ENCODE measurements at regions not wholly inside any gene's neighbourhood (a gene's known extent, or its start where the extent isn't known, plus 50 kb on each side); places are given as distances from the start of the nearest gene placed in this dataset.
"Not testable (repeated sequence)": the region's sequence is repeated elsewhere in the genome, so short reads cannot be mapped to it uniquely, and the experiment has no call there.

DNA sequence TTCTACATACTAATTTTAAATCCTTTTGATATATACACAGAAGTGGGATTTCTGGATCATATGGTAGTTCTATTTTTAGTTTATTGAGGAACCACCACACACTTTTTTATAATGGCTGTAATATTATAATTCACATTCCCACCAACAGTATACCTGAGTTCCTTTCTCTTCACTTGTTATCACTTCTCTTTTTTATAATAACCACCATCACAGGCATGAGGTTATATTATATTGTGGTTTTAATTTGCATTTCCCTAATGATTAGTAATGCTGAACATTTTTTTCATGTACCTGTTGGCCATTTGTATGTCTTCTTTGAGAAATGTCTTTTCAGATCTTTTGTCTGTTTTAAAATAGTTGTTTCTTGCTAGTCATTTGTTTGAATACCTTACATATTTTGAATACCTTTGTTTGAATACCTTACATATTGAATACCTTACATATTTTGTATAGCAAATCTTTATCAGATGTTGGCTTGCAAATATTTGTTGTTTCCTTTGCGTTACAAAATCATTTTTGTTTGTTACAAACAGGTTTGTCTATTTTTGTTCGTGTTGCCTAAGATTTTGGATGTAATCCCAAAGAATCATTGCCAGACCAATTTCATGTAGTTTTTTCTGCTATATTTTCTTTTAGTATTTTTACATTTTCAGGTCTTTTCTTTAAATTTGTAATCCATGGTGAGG lies 198.5 kb upstream of the KLF8 start:
- WGBS (ENCODE audit: insufficient coverage, low coverage, low lambda C conversion rate, missing lambda C conversion rate) = 32% methylated on average over 2 of the region's 2 CpGs
- Histone ChIP-seq H3K4me1 (peaks cover 0 to 4% (median 0%) of the 10 kb centered on the region in 4 donors), H3K9me3 (peaks cover 0 to 8% (median 0%) of the 10 kb centered on the region in 4 donors), H3K4me3 (no peak overlapping the region), H3K36me3 (no peaks in the 10 kb centered on the region), H3K27me3 (no peaks in the 10 kb centered on the region), H3K27ac (no peak overlapping the region)
- no peak for TF ChIP-seq POLR2A (IDR thresholded peaks at IDR 0.05)
- TF ChIP-seq, protein P1, sequence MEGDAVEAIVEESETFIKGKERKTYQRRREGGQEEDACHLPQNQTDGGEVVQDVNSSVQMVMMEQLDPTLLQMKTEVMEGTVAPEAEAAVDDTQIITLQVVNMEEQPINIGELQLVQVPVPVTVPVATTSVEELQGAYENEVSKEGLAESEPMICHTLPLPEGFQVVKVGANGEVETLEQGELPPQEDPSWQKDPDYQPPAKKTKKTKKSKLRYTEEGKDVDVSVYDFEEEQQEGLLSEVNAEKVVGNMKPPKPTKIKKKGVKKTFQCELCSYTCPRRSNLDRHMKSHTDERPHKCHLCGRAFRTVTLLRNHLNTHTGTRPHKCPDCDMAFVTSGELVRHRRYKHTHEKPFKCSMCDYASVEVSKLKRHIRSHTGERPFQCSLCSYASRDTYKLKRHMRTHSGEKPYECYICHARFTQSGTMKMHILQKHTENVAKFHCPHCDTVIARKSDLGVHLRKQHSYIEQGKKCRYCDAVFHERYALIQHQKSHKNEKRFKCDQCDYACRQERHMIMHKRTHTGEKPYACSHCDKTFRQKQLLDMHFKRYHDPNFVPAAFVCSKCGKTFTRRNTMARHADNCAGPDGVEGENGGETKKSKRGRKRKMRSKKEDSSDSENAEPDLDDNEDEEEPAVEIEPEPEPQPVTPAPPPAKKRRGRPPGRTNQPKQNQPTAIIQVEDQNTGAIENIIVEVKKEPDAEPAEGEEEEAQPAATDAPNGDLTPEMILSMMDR (IDR thresholded peaks at IDR 0.05) = no peak
- DNase-seq (no peak), ATAC-seq (no peak)
- intact Hi-C loops (cut with DNase I) = no loop called here

DNA sequence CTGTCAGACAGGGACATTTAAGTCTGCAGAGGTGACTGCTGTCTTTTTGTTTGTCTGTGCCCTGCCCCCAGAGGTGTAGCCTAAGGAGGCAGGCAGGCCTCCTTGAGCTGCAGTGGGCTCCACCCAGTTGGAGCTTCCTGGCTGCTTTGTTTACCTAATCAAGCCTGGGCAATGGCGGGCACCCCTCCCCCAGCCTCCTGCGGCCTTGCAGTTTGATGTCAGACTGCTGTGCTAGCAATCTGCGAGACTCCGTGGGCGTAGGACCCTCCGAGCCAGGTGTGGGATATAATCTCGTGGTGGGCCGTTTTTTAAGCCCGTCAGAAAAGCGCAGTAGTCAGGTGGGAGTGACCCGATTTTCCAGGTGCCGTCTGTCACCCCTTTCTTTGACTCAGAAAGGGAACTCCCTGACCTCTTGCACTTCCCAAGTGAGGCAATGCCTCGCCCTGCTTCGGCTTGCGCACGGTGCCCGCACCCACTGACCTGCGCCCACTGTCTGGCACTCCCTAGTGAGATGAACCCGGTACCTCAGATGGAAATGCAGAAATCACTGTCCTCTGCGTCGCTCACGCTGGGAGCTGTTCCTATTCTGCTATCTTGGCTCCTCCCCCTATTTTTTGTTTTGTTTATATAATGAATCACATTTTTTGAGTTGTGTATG lies 179.4 kb upstream of the KLF8 start:
- H3K27me3 ChIP-seq; H3K4me1 ChIP-seq; H3K27ac ChIP-seq; ATAC-seq; intact Hi-C loops (cut with DNase I); H3K36me3 ChIP-seq; H3K9me3 ChIP-seq; DNase-seq; H3K4me3 ChIP-seq: not testable (repeated sequence)
- 74% methylated on average over 7 of the region's 22 CpGs for WGBS (ENCODE audit: insufficient coverage, low coverage, low lambda C conversion rate, missing lambda C conversion rate)

DNA sequence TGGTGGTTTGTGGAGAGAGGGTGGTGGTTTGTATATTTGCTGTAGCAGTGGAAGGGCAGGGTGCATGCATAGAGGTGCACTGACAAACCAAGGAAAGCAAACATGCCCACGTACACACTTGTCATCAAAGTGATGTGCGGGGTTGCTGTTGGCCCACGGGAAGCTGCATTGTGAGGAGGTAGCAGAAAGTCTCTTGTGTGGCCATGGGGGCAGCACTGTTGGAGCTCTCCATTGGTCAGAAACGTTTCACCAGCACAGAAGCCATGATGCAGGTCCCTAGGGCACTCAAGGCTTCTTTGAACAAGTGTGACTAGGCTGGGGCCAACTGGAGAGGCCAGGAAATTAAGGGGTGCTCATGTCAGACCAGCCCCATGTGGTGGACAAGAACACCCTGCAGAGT lies 174.8 kb upstream of the KLF8 start:
- intact Hi-C loops (cut with DNase I) = no loop called here
- DNase-seq (no peak), ATAC-seq (no peak)
- 33% methylated on average over 1 of the region's 4 CpGs for WGBS (ENCODE audit: insufficient coverage, low coverage, low lambda C conversion rate, missing lambda C conversion rate)
- peaks cover 0 to 3% (median 0%) of the 10 kb centered on the region in 4 donors for H3K9me3 ChIP-seq
- H3K4me1 ChIP-seq = no peaks in the 10 kb centered on the region
- H3K4me3 ChIP-seq = no peak overlapping the region
- TF ChIP-seq, protein P1 (IDR thresholded peaks at IDR 0.05) = no peak
- no peak for TF ChIP-seq POLR2A (IDR thresholded peaks at IDR 0.05)
- no peaks in the 10 kb centered on the region for H3K27me3 ChIP-seq
- H3K36me3 ChIP-seq = no peaks in the 10 kb centered on the region
- H3K27ac ChIP-seq = no peak overlapping the region

DNA sequence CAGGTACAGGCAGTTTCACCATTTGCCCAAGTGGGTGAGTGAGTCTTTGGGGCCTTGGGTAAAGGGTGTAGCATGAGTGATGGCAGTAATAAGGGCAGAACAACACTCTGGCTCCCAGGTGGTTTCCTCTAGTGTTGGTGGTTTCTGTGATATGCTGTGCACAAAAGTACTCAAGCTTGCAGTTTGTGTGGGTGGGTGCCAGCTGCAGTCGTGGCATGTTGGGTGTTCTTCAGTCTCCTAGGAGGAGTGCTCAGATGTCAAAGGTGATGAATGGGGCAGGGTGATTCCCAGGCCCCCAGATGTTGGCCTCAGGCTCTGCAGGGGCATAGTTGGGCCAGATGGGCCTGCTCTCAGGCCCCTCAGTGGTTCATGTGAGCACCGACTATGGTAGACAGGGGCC lies 166.1 kb upstream of the KLF8 start:
- DNase-seq = no peak

DNA sequence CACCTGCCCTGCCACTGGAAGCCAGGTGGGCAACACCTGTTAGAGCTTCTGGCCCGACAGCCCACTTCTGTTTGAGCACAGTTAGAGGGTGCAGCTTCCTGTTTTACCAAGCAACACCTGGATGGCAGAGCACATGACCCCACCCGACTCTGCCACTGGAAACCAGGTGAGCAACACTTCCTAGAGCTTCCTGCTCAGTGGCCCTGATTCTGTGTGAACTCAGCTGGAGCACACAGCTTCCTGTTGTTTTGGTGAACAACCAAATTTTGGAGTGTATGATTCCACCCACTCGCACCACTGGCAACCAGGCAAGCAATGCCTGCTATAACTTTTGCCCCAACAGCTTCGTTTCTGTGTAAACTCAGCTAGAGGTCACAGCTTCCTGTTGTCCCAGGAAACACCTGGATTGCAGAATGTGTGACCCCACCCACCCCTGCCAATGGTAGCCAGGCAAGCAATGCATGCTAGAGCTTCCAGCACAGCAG lies 163.8 kb upstream of the KLF8 start:
- TF ChIP-seq, protein P1 (IDR thresholded peaks at IDR 0.05) = no peak
- TF ChIP-seq POLR2A (IDR thresholded peaks at IDR 0.05) = no peak
- ATAC-seq = no peak
- intact Hi-C loops (cut with DNase I) = no loop called here

More for the DNA sequence above, 166.1 kb upstream of the KLF8 start:
- TF ChIP-seq, protein P1 (IDR thresholded peaks at IDR 0.05) = no peak
- no peak for TF ChIP-seq POLR2A (IDR thresholded peaks at IDR 0.05)
- H3K27ac ChIP-seq = no peak overlapping the region
- H3K9me3 ChIP-seq = no peaks in the 10 kb centered on the region
- intact Hi-C loops (cut with DNase I) = no loop called here
- no peak for ATAC-seq
- no peaks in the 10 kb centered on the region for H3K27me3 ChIP-seq
- 14% methylated on average over 1 of the region's 2 CpGs for WGBS (ENCODE audit: insufficient coverage, low coverage, low lambda C conversion rate, missing lambda C conversion rate)
- no peaks in the 10 kb centered on the region for H3K36me3 ChIP-seq
- H3K4me1 ChIP-seq = no peaks in the 10 kb centered on the region
- no peak overlapping the region for H3K4me3 ChIP-seq

More for the DNA sequence above, 163.8 kb upstream of the KLF8 start:
- H3K36me3 ChIP-seq = no peaks in the 10 kb centered on the region
- H3K27me3 ChIP-seq = no peaks in the 10 kb centered on the region
- 62% methylated on average over 2 of the region's 4 CpGs for WGBS (ENCODE audit: insufficient coverage, low coverage, low lambda C conversion rate, missing lambda C conversion rate)
- no peak overlapping the region for H3K4me3 ChIP-seq
- no peaks in the 10 kb centered on the region for H3K4me1 ChIP-seq
- DNase-seq = no peak
- no peaks in the 10 kb centered on the region for H3K9me3 ChIP-seq
- H3K27ac ChIP-seq = no peak overlapping the region

Measured in right lobe of liver (tissue), 6 donors.